Ovary (tissue), 7 donors: ENCODE measurements at regions not wholly inside any gene's neighbourhood (a gene's known extent, or its start where the extent isn't known, plus 50 kb on each side); places are given as distances from the start of the nearest gene placed in this dataset.

ENCODE experiments used
- DNase-seq, 5 donors: peaks; one replicate each; pipeline ENCODE4 v3.0.0-alpha.2; 2019 to 2020
- H3K27ac ChIP-seq, 2 donors: fragments of 200-600 bp; one replicate each; pipeline versions ENCODE4 v1.5.1 to v1.8.0; 2019 to 2022
- H3K27me3 ChIP-seq: fragments of 200-600 bp; one replicate; pipeline ENCODE4 v1.8.0; 2022
- H3K36me3 ChIP-seq: fragments of 200-600 bp; sonication (generic); one replicate; pipeline ENCODE4 v1.5.1; 2019
- H3K4me1 ChIP-seq: one replicate; pipeline ENCODE4 v1.8.1; 2013; ENCODE audit warnings: mild to moderate bottlenecking, moderate library complexity; ENCODE audit not compliant: insufficient read depth
- H3K4me3 ChIP-seq: fragments of 200-600 bp; sonication (generic); one replicate; pipeline ENCODE4 v1.5.1; 2017
- H3K9me3 ChIP-seq, 2 donors: fragments of 200-600 bp in 1 of 2; sonication (generic) in 1 of 2; one replicate each; pipeline versions ENCODE4 v1.5.1 to v1.8.1; 2013 to 2019; ENCODE audit warnings: mild to moderate bottlenecking in 1 of 2, moderate library complexity in 1 of 2
- CTCF ChIP-seq, 3 donors: fragments of 450-650 bp in 2 of 3; fragments of 200-600 bp in 1 of 3; IDR thresholded peaks; one replicate each; pipeline versions ENCODE4 v1.5.1 to v1.8.0; 2016 to 2022; ENCODE audit warnings: antibody characterized with exemption in 3 of 3, mild to moderate bottlenecking in 1 of 3
- EP300 ChIP-seq: sonication (generic); formaldehyde crosslinking; IDR thresholded peaks from one replicate; pipeline ENCODE4 v1.6.1; 2017; ENCODE audit warnings: antibody characterized with exemption
- POLR2A ChIP-seq: fragments of 450-650 bp; IDR thresholded peaks from one replicate; pipeline ENCODE4 v1.6.1; 2017; ENCODE audit warnings: antibody characterized with exemption, mild to moderate bottlenecking, moderate library complexity
- WGBS, 3 donors: extraction: QIAGEN DNeasy Blood & Tissue Kit in 1 of 3; methylation state at CpG; one replicate each; pipeline versions ENCODE4 v1.1.5 to v1.1.7; 2013 to 2017; 5-methylcytosine and 5-hydroxymethylcytosine counted together
- intact Hi-C, 4 donors: fragments of 100-400 bp; cut with DNase I; formaldehyde crosslinking; loops; one replicate each; pipeline versions ENCODE4 v1.11.0 to v1.15.1; 2022 to 2023
- donor health status: DM: no; HTN: no; CAD: no; lungs with moderate emphysema.
- donor health status: DM: no; HTN: no; CAD: no.
- donor health status: Bipolar disorder and iron deficiency.
- donor health status: DM: no; HTN: no; CAD: no.
- donor health status: DM: yes; HTN: yes; CAD: no.

- Histone ChIP-seq H3K9me3 (no peaks in the 10 kb centered on the region), H3K4me3 (no peak overlapping the region), H3K27ac (no peak overlapping the region), H3K27me3 (no peaks in the 10 kb centered on the region), H3K4me1 (no peaks in the 10 kb centered on the region), H3K36me3 (no peaks in the 10 kb centered on the region)
- intact Hi-C loops, result no loop called here
- WGBS, 3 donors, result 46 to 67% (median 55%) methylated on average over 2 of the region's 2 CpGs
- no peak for DNase-seq
- TF ChIP-seq POLR2A, result no peak
- no peak for TF ChIP-seq EP300
- no peak for TF ChIP-seq CTCF (IDR thresholded peaks at IDR 0.05)
Measured at GRCh38 chr12:13924286-13924685, 57.1 kb downstream of the GRIN2B start.

- Histone ChIP-seq H3K27ac (no peak overlapping the region), H3K36me3 (no peaks in the 10 kb centered on the region), H3K4me1 (no peaks in the 10 kb centered on the region), H3K27me3 (no peaks in the 10 kb centered on the region), H3K4me3 (no peak overlapping the region), H3K9me3 (no peaks in the 10 kb centered on the region)
- intact Hi-C loops, result no loop called here
- DNase-seq, result no peak
- TF ChIP-seq CTCF (IDR thresholded peaks at IDR 0.05), result no peak
- no peak for TF ChIP-seq EP300
- TF ChIP-seq POLR2A, result no peak
- WGBS, 3 donors, result 30 to 33% (median 30%) methylated on average over 2 of the region's 2 CpGs
Measured at GRCh38 chr12:13918897-13919296, 62.5 kb downstream of the GRIN2B start.

- no peaks in the 10 kb centered on the region for H3K4me1 ChIP-seq
- H3K4me3 ChIP-seq, result no peak overlapping the region
- no peak overlapping the region for H3K27ac ChIP-seq
- intact Hi-C loops, result no loop called here
- 81 to 85% (median 82%) methylated on average over 5 of the region's 5 CpGs for WGBS, 3 donors
- H3K36me3 ChIP-seq, result no peaks in the 10 kb centered on the region
- no peaks in the 10 kb centered on the region for H3K9me3 ChIP-seq
- TF ChIP-seq EP300 (no peak), CTCF (IDR thresholded peaks at IDR 0.05) (no peak), POLR2A (no peak)
- no peak for DNase-seq
- no peaks in the 10 kb centered on the region for H3K27me3 ChIP-seq
Measured at GRCh38 chr12:13915096-13915495, 66.3 kb downstream of the GRIN2B start.

- no peaks in the 10 kb centered on the region for H3K36me3 ChIP-seq
- H3K9me3 ChIP-seq, result no peaks in the 10 kb centered on the region
- no peak overlapping the region for H3K4me3 ChIP-seq
- no peak overlapping the region for H3K27ac ChIP-seq
- no peaks in the 10 kb centered on the region for H3K27me3 ChIP-seq
- H3K4me1 ChIP-seq, result no peaks in the 10 kb centered on the region
- DNase-seq, result no peak
- intact Hi-C loops, result no loop called here
- 76 to 84% (median 77%) methylated on average over 2 of the region's 2 CpGs for WGBS, 3 donors
- TF ChIP-seq CTCF (IDR thresholded peaks at IDR 0.05), result no peak
- no peak for TF ChIP-seq EP300
- no peak for TF ChIP-seq POLR2A
Measured at GRCh38 chr12:13913371-13913770, 68.0 kb downstream of the GRIN2B start.
